ENCODE measurements at regions not wholly inside any gene's neighbourhood (a gene's known extent, or its start where the extent isn't known, plus 50 kb on each side); places are given as distances from the start of the nearest gene placed in this dataset.

DNA sequence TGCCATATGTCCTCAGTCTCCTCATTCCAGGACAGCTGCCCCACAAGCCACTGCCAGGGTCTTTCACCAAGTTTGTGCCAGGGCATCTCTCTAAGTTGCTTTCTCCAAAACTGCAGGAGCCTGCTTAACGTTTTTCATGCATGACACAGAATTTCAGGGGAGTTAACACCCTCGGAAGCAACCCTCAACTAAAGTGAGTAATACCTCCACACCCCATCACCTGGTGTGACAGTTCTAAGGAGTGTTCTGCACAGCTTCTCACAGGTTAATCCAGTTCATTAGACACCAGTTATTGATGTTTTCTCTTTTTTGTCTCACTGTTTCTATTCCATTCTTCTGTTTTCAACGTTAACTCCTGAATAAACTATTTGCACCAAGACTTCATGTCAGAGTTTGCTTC is 115.0 kb downstream of the BACH1 start:
- H3K4ac ChIP-seq (ENCODE audit: low read depth, low read length) = no peak overlapping the region
- no peak overlapping the region for H3K4me3 Mint-ChIP-seq
- H3K23me2 ChIP-seq (ENCODE audit: insufficient read length, low read depth, low read length, poor library complexity, severe bottlenecking) = no peaks in the 10 kb centered on the region
- H3K4me1 ChIP-seq (ENCODE audit: insufficient read depth, low read length) = no peaks in the 10 kb centered on the region; the same call in 1 of the 2 replicates
- no peaks in the 10 kb centered on the region for H3K79me2 ChIP-seq (ENCODE audit: insufficient read depth, low read length)
- no peak overlapping the region for H4K5ac ChIP-seq (ENCODE audit: insufficient read length, low read depth, low read length)
- no peak overlapping the region for H3K56ac ChIP-seq (ENCODE audit: insufficient read length, low read depth, low read length)
- no peak overlapping the region for H3T11ph ChIP-seq (ENCODE audit: low read length)
- H3K23ac ChIP-seq (ENCODE audit: insufficient read length, low read depth, low read length) = no peak overlapping the region
- H3K36me3 Mint-ChIP-seq (ENCODE audit: insufficient read depth in 1 of 3, low read depth in 3 of 3) = no peaks in the 10 kb centered on the region; a peak in 2 of 7 replicates
- H3K18ac ChIP-seq (ENCODE audit: insufficient read length, low read depth, low read length) = no peak overlapping the region
- H4K91ac ChIP-seq (ENCODE audit: insufficient read length, low read depth, low read length) = no peak overlapping the region
- no peaks in the 10 kb centered on the region for H3K27me3 Mint-ChIP-seq (ENCODE audit: low read depth)
- H2BK5ac ChIP-seq (ENCODE audit: insufficient read length, low read length) = no peak overlapping the region
- H3K4me2 ChIP-seq (ENCODE audit: insufficient read depth, insufficient read length, low read length) = no peak overlapping the region
- TF ChIP-seq, protein P1, sequence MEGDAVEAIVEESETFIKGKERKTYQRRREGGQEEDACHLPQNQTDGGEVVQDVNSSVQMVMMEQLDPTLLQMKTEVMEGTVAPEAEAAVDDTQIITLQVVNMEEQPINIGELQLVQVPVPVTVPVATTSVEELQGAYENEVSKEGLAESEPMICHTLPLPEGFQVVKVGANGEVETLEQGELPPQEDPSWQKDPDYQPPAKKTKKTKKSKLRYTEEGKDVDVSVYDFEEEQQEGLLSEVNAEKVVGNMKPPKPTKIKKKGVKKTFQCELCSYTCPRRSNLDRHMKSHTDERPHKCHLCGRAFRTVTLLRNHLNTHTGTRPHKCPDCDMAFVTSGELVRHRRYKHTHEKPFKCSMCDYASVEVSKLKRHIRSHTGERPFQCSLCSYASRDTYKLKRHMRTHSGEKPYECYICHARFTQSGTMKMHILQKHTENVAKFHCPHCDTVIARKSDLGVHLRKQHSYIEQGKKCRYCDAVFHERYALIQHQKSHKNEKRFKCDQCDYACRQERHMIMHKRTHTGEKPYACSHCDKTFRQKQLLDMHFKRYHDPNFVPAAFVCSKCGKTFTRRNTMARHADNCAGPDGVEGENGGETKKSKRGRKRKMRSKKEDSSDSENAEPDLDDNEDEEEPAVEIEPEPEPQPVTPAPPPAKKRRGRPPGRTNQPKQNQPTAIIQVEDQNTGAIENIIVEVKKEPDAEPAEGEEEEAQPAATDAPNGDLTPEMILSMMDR (conservative IDR thresholded peaks at IDR 0.05) = no peak
- no peak overlapping the region for H2BK120ac ChIP-seq (ENCODE audit: low read depth, low read length, poor library complexity, severe bottlenecking)
- H2BK20ac ChIP-seq (ENCODE audit: low read depth, low read length, poor library complexity, severe bottlenecking) = no peak overlapping the region
- no peak overlapping the region for H2BK15ac ChIP-seq (ENCODE audit: low read depth, low read length)
- peaks cover 12% of the 10 kb centered on the region in 2 experiments for H3K4me1 Mint-ChIP-seq
- no peaks in the 10 kb centered on the region for H3K9me3 Mint-ChIP-seq
- no peak overlapping the region for H4K8ac ChIP-seq (replicated peaks; ENCODE audit: insufficient read length, low read depth, low read length)
- no peak overlapping the region for H2BK12ac ChIP-seq (ENCODE audit: insufficient read length, low read depth, low read length)
- no peaks in the 10 kb centered on the region for H4K20me1 ChIP-seq (ENCODE audit: control insufficient read depth, insufficient read depth, insufficient read length)
- H3K27me3 ChIP-seq (ENCODE audit: insufficient read depth, low read length) = no peaks in the 10 kb centered on the region
- no peak overlapping the region; a peak in 1 of 7 replicates for H3K27ac Mint-ChIP-seq
- no peaks in the 10 kb centered on the region for H3K79me1 ChIP-seq (ENCODE audit: insufficient read depth, low read depth, low read length, poor library complexity, severe bottlenecking)
- no peak overlapping the region for H2AK5ac ChIP-seq (ENCODE audit: insufficient read length, low read length)
- WGBS (ENCODE audit: extremely low coverage, insufficient read length, low lambda C conversion rate) = no CpG with 5 or more reads among the region's 3 CpGs
- H3K9ac ChIP-seq (ENCODE audit: extremely low read depth, insufficient read length, low read length) = no peak overlapping the region
- H3K9me3 ChIP-seq (ENCODE audit: control insufficient read depth, low read depth, low read length) = no peaks in the 10 kb centered on the region
- no peak overlapping the region for H3K27ac ChIP-seq (ENCODE audit: insufficient read length, low read depth, low read length)
- no peak for DNase-seq
- no peak overlapping the region for H2AFZ ChIP-seq (ENCODE audit: low read length)
- no peak overlapping the region for H3K14ac ChIP-seq (ENCODE audit: insufficient read depth, low read length)
